ENCODE measurements at regions not wholly inside any gene's neighbourhood (a gene's known extent, or its start where the extent isn't known, plus 50 kb on each side); places are given as distances from the start of the nearest gene placed in this dataset.

GRCh38 chr3:187821616-187822317 is 76.5 kb upstream of the BCL6 start:
- intact Hi-C loops (cut with micrococcal nuclease): loop anchor here (1.0 kb wide), 2 partner anchors 18 to 76 kb away; partner anchors contain the start of gene BCL6

- intact Hi-C loops (cut with micrococcal nuclease): loop anchor here (1.0 kb wide), 2 partner anchors 19 to 77 kb away; partner anchors contain the start of gene BCL6
Measured at GRCh38 chr3:187822402-187822801, 77.1 kb upstream of the BCL6 start.

- intact Hi-C loops (cut with micrococcal nuclease): no loop called here
Measured at GRCh38 chr3:187823746-187824145, 78.5 kb upstream of the BCL6 start.

- intact Hi-C loops (cut with micrococcal nuclease): no loop called here
Measured at GRCh38 chr3:187827723-187828122, 82.5 kb upstream of the BCL6 start.

GRCh38 chr3:187828579-187829452 is 83.5 kb upstream of the BCL6 start:
- intact Hi-C loops (cut with micrococcal nuclease): no loop called here

GRCh38 chr3:187830181-187830580 is 84.9 kb upstream of the BCL6 start:
- intact Hi-C loops (cut with micrococcal nuclease): no loop called here

- intact Hi-C loops (cut with micrococcal nuclease): no loop called here
Measured at GRCh38 chr3:187831125-187832051, 86.1 kb upstream of the BCL6 start.

GRCh38 chr3:187832202-187832601 is 86.9 kb upstream of the BCL6 start:
- intact Hi-C loops (cut with micrococcal nuclease): no loop called here

- intact Hi-C loops (cut with micrococcal nuclease): no loop called here
Measured at GRCh38 chr3:187833375-187833774, 88.1 kb upstream of the BCL6 start.

- intact Hi-C loops (cut with micrococcal nuclease): no loop called here
Measured at GRCh38 chr3:187833799-187834578, 88.7 kb upstream of the BCL6 start.

GRCh38 chr3:187836823-187837770 is 91.8 kb upstream of the BCL6 start:
- intact Hi-C loops (cut with micrococcal nuclease): no loop called here

GRCh38 chr3:187838016-187838540 is 92.8 kb upstream of the BCL6 start:
- intact Hi-C loops (cut with micrococcal nuclease): no loop called here

- intact Hi-C loops (cut with micrococcal nuclease): no loop called here
Measured at GRCh38 chr3:187839422-187839821, 94.2 kb upstream of the BCL6 start.

- intact Hi-C loops (cut with micrococcal nuclease): no loop called here
Measured at GRCh38 chr3:187840856-187841255, 95.6 kb upstream of the BCL6 start.

GRCh38 chr3:187841560-187841959 is 96.3 kb upstream of the BCL6 start:
- intact Hi-C loops (cut with micrococcal nuclease): no loop called here

GRCh38 chr3:187843654-187844053 is 98.4 kb upstream of the BCL6 start:
- intact Hi-C loops (cut with micrococcal nuclease): no loop called here

- intact Hi-C loops (cut with micrococcal nuclease): no loop called here
Measured at GRCh38 chr3:187844708-187845107, 99.4 kb upstream of the BCL6 start.

GRCh38 chr3:187845826-187846225 is 100.6 kb upstream of the BCL6 start:
- intact Hi-C loops (cut with micrococcal nuclease): no loop called here

GRCh38 chr3:187848401-187848800 is 103.1 kb upstream of the BCL6 start:
- intact Hi-C loops (cut with micrococcal nuclease): no loop called here
